A673 (cell line): ENCODE measurements at regions not wholly inside any gene's neighbourhood (a gene's known extent, or its start where the extent isn't known, plus 50 kb on each side); places are given as distances from the start of the nearest gene placed in this dataset.

Experiments
- BruUV-seq: library from RNA; stranded (reverse); fragments of 400-500 nt; replicated peaks from 2 replicates; lab custom pipeline; 2021; lab: Mats Ljungman, UMichigan
- CTCF ChIA-PET: fragments of 300-600 bp; sonication (Branson Sonifier 250); formaldehyde crosslinking; loops from one replicate; lab custom pipeline; 2022; ENCODE audit warnings: antibody characterized with exemption; lab: Charles Lee
- POLR2A ChIA-PET: fragments of 300-600 bp; sonication (Branson Sonifier 250); formaldehyde crosslinking; loops from one replicate; lab custom pipeline; 2022; ENCODE audit warnings: antibody characterized with exemption; ENCODE audit not compliant: low non-redundant PET; lab: Charles Lee
- DNase-seq: peaks from one replicate; pipeline ENCODE4 v3.0.0-alpha.2; 2015; ENCODE audit warnings: low spot score
- H3K27ac ChIP-seq: fragments of 200-600 bp; sonication (generic); 2 replicates; pipeline ENCODE4 v1.5.1; 2016; ENCODE audit warnings: mixed run types, low read depth, mild to moderate bottlenecking, mixed read lengths, antibody characterized with exemption, low read length; ENCODE audit not compliant: poor library complexity, severe bottlenecking
- H3K27me3 ChIP-seq: fragments of 200-600 bp; sonication (generic); replicated peaks from 2 replicates; pipeline ENCODE4 v1.6.1; 2017; ENCODE audit warnings: mixed run types, low read depth, mild to moderate bottlenecking, mixed read lengths, antibody characterized with exemption, low read length; ENCODE audit not compliant: insufficient read depth, poor library complexity
- H3K36me3 ChIP-seq: fragments of 200-600 bp; sonication (generic); 2 replicates; pipeline ENCODE4 v1.6.1; 2016; ENCODE audit warnings: mixed run types, mild to moderate bottlenecking, mixed read lengths, antibody characterized with exemption, low read length; ENCODE audit not compliant: insufficient read depth, poor library complexity, severe bottlenecking
- H3K4me1 ChIP-seq: fragments of 200-600 bp; sonication (generic); 2 replicates; pipeline ENCODE4 v1.6.1; 2017; ENCODE audit warnings: mixed run types, mild to moderate bottlenecking, mixed read lengths, antibody characterized with exemption, low read length; ENCODE audit not compliant: insufficient read depth, poor library complexity, severe bottlenecking
- H3K4me3 ChIP-seq: fragments of 200-600 bp; sonication (generic); 2 replicates; pipeline ENCODE4 v1.5.1; 2016; ENCODE audit warnings: low read depth, mixed run types, mild to moderate bottlenecking, mixed read lengths, low read length; ENCODE audit not compliant: poor library complexity, severe bottlenecking
- H3K9me3 ChIP-seq: fragments of 200-600 bp; sonication (generic); 2 replicates; pipeline ENCODE4 v1.6.1; 2016; ENCODE audit warnings: mixed run types, low read depth, mild to moderate bottlenecking, mixed read lengths, antibody characterized with exemption, low read length; ENCODE audit not compliant: poor library complexity, severe bottlenecking
- EZH2 ChIP-seq: fragments of 200-600 bp; sonication (generic); IDR thresholded peaks from 2 replicates; pipeline ENCODE4 v1.6.1; 2017; ENCODE audit warnings: borderline replicate concordance, low read depth, mild to moderate bottlenecking, mixed read lengths, antibody characterized with exemption, low read length; ENCODE audit not compliant: poor library complexity, severe bottlenecking
- intact Hi-C: fragments of 100-400 bp; cut with micrococcal nuclease; formaldehyde crosslinking; loops from one replicate; pipeline ENCODE4 v1.10.0; 2022; ENCODE audit not compliant: unreplicated experiment
- TF ChIP-seq, protein P1 (sequence below): fragments of 300-800, 200-600 bp; sonication (generic); conservative IDR thresholded peaks from 2 replicates; pipeline ENCODE4 v1.5.1; 2017; ENCODE audit warnings: low read depth, mild to moderate bottlenecking, antibody characterized with exemption, low read length, moderate library complexity, mixed read lengths

DNA sequence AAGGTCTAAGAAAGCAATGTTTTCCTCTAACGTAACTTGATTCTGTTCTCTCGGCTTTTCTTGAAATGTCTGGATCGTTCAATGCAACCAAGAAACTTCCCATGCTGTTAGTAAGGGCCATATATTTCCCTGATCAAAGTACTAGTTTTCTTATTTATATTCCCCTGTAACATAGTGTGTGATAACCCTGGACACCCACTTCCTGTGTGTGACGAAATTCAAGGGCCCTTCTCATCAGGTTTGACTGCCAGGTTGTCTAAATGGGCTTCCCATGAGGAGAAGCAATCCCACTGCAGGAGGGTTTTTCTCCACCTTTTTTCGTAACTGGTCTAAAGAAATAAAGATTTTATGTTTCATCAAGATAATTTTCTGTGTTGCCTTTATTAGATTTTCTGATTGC, 102.6 kb upstream of the RPS6KA2 start:
- POLR2A ChIA-PET, result no interaction called here
- Histone ChIP-seq H3K27ac (no peak overlapping the region), H3K36me3 (no peaks in the 10 kb centered on the region), H3K9me3 (no peaks in the 10 kb centered on the region), H3K27me3 (no peaks in the 10 kb centered on the region), H3K4me3 (no peak overlapping the region), H3K4me1 (no peaks in the 10 kb centered on the region)
- no peak for DNase-seq
- intact Hi-C loops, result no loop called here
- BruUV-seq, result no TSS peak
- TF ChIP-seq, protein P1, sequence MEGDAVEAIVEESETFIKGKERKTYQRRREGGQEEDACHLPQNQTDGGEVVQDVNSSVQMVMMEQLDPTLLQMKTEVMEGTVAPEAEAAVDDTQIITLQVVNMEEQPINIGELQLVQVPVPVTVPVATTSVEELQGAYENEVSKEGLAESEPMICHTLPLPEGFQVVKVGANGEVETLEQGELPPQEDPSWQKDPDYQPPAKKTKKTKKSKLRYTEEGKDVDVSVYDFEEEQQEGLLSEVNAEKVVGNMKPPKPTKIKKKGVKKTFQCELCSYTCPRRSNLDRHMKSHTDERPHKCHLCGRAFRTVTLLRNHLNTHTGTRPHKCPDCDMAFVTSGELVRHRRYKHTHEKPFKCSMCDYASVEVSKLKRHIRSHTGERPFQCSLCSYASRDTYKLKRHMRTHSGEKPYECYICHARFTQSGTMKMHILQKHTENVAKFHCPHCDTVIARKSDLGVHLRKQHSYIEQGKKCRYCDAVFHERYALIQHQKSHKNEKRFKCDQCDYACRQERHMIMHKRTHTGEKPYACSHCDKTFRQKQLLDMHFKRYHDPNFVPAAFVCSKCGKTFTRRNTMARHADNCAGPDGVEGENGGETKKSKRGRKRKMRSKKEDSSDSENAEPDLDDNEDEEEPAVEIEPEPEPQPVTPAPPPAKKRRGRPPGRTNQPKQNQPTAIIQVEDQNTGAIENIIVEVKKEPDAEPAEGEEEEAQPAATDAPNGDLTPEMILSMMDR, result no peak
- TF ChIP-seq EZH2, result no peak
- CTCF ChIA-PET, result no interaction called here

DNA sequence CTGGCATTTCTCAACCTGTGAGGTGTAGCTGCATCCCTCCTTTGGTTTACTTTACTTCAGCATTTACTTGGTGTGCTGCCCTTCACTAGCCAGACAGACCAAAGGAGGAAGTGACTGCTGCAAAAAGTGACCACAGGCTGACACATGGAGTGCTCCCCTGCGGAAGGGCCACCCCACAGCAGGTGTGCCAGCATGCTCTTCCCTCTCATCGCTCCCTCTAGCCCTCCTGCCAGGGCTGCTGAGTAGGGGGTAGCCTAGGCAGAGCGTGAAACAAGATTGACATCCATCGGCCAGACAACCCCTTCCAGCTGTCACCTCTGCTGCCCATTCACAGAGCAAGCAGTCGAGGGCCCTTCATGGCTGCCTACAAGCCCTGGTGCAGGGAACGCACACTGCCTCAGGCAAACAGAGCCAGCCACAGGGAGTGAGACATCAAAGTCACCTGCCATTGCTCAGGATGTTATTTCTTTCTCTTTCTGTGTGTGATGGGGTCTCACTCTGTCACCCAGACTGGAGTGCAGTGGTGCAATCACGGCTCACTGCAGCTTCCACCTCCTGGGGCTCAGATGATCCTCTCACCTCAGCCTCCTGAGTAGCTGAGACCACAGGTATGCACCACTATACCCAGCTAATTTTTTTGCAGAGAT, 102.0 kb upstream of the RPS6KA2 start:
- no peak for DNase-seq
- H3K27me3 ChIP-seq, result no peaks in the 10 kb centered on the region
- no peak overlapping the region for H3K4me3 ChIP-seq
- no peaks in the 10 kb centered on the region for H3K9me3 ChIP-seq
- CTCF ChIA-PET, result no interaction called here
- no TSS peak for BruUV-seq
- no peaks in the 10 kb centered on the region for H3K36me3 ChIP-seq
- intact Hi-C loops, result no loop called here
- H3K4me1 ChIP-seq, result no peaks in the 10 kb centered on the region
- POLR2A ChIA-PET, result no interaction called here
- TF ChIP-seq, protein P1, result no peak
- no peak for TF ChIP-seq EZH2
- no peak overlapping the region for H3K27ac ChIP-seq

DNA sequence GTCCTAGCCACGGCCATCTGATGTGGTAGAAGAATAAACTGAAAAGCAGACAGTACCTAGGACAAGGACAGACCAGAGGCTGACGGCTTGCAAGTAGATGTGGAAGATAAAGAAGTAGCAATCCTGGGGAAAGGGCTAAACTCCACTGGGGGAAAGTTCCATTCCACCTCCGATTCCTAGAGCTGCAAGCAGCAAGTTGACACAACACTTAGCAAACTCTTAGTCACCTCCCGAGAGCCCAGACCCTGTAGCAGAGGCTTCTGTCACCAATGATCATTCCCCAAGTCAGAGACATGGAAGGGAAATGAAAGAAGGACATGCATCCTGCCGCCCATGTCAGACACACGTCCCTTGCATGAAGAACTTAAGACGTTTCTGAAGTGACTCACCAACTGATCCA, 99.2 kb upstream of the RPS6KA2 start:
- no TSS peak for BruUV-seq
- TF ChIP-seq, protein P1, result no peak
- TF ChIP-seq EZH2, result no peak
- CTCF ChIA-PET, result no interaction called here

More for the DNA sequence above, 99.2 kb upstream of the RPS6KA2 start:
- DNase-seq, result no peak
- H3K4me3 ChIP-seq, result no peak overlapping the region
- no peaks in the 10 kb centered on the region for H3K9me3 ChIP-seq
- POLR2A ChIA-PET, result no interaction called here
- H3K27me3 ChIP-seq, result no peaks in the 10 kb centered on the region
- intact Hi-C loops, result no loop called here
- no peaks in the 10 kb centered on the region for H3K36me3 ChIP-seq
- H3K27ac ChIP-seq, result no peak overlapping the region
- H3K4me1 ChIP-seq, result no peaks in the 10 kb centered on the region
